GM12872 (cell line): ENCODE measurements at regions not wholly inside any gene's neighbourhood (a gene's known extent, or its start where the extent isn't known, plus 50 kb on each side); places are given as distances from the start of the nearest gene placed in this dataset.

Experiments used
- CTCF ChIP-seq: IDR thresholded peaks from 3 replicates; pipeline ENCODE4 v1.5.1; 2011; ENCODE audit warnings: low read depth, mild to moderate bottlenecking, low read length, moderate library complexity; ENCODE audit not compliant: insufficient read depth

- TF ChIP-seq CTCF: no peak
These were observed 372.5 kb upstream of the KLHL29 start for GRCh38 chr2:23012499-23012898.

- no peak for TF ChIP-seq CTCF
These were observed 369.3 kb upstream of the KLHL29 start for GRCh38 chr2:23015651-23016200.

GRCh38 chr2:23019476-23019875 lies 365.5 kb upstream of the KLHL29 start:
- TF ChIP-seq CTCF: no peak

- no peak for TF ChIP-seq CTCF
These were observed 364.3 kb upstream of the KLHL29 start for GRCh38 chr2:23020659-23021058.

- TF ChIP-seq CTCF: no peak
These were observed 363.5 kb upstream of the KLHL29 start for GRCh38 chr2:23021311-23022120.

GRCh38 chr2:23023722-23024121 lies 361.3 kb upstream of the KLHL29 start:
- TF ChIP-seq CTCF: no peak

GRCh38 chr2:23026671-23027070 lies 358.3 kb upstream of the KLHL29 start:
- no peak for TF ChIP-seq CTCF
